ENCODE measurements at regions not wholly inside any gene's neighbourhood (a gene's known extent, or its start where the extent isn't known, plus 50 kb on each side); places are given as distances from the start of the nearest gene placed in this dataset.

GRCh38 chr1:195971589-195971988 lies 636.7 kb downstream of the KCNT2 start:
- TF ChIP-seq, protein P1, sequence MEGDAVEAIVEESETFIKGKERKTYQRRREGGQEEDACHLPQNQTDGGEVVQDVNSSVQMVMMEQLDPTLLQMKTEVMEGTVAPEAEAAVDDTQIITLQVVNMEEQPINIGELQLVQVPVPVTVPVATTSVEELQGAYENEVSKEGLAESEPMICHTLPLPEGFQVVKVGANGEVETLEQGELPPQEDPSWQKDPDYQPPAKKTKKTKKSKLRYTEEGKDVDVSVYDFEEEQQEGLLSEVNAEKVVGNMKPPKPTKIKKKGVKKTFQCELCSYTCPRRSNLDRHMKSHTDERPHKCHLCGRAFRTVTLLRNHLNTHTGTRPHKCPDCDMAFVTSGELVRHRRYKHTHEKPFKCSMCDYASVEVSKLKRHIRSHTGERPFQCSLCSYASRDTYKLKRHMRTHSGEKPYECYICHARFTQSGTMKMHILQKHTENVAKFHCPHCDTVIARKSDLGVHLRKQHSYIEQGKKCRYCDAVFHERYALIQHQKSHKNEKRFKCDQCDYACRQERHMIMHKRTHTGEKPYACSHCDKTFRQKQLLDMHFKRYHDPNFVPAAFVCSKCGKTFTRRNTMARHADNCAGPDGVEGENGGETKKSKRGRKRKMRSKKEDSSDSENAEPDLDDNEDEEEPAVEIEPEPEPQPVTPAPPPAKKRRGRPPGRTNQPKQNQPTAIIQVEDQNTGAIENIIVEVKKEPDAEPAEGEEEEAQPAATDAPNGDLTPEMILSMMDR (IDR thresholded peaks at IDR 0.05; ENCODE audit: low read depth, low read length, poor library complexity, severe bottlenecking), result no peak
- TF ChIP-seq EZH2phosphoT487 (IDR thresholded peaks at IDR 0.05; ENCODE audit: borderline replicate concordance, low read length), result no peak
